Ishikawa (cell line): ENCODE measurements at regions not wholly inside any gene's neighbourhood (a gene's known extent, or its start where the extent isn't known, plus 50 kb on each side); places are given as distances from the start of the nearest gene placed in this dataset.

ENCODE experiments used
- CEBPB ChIP-seq: IDR thresholded peaks from 2 replicates; pipeline ENCODE4 v1.6.1; 2012
- CREB1 ChIP-seq: IDR thresholded peaks from 2 replicates; pipeline ENCODE4 v1.6.1; 2012; ENCODE audit warnings: low read depth
- EGR1 ChIP-seq: IDR thresholded peaks from 2 replicates; pipeline ENCODE4 v1.6.1; 2012
- EP300 ChIP-seq: IDR thresholded peaks from 2 replicates; pipeline ENCODE4 v1.6.1; 2012; ENCODE audit warnings: borderline replicate concordance
- FOXM1 ChIP-seq: IDR thresholded peaks from 2 replicates; pipeline ENCODE4 v1.6.1; 2012; ENCODE audit warnings: low read depth, borderline replicate concordance
- NFIC ChIP-seq: IDR thresholded peaks from 2 replicates; pipeline ENCODE4 v1.6.1; 2012
- RAD21 ChIP-seq: IDR thresholded peaks from 2 replicates; pipeline ENCODE4 v1.6.1; 2012; ENCODE audit warnings: low read depth
- TAF1 ChIP-seq: IDR thresholded peaks from 2 replicates; pipeline ENCODE4 v1.6.1; 2012; ENCODE audit warnings: low read depth, mild to moderate bottlenecking
- TCF12 ChIP-seq: IDR thresholded peaks from 2 replicates; pipeline ENCODE4 v1.6.1; 2012; ENCODE audit warnings: low read depth
- TEAD4 ChIP-seq: IDR thresholded peaks from 2 replicates; pipeline ENCODE4 v1.6.1; 2012
- USF1 ChIP-seq: IDR thresholded peaks from 2 replicates; pipeline ENCODE4 v1.6.1; 2012
- YY1 ChIP-seq: IDR thresholded peaks from 2 replicates; pipeline ENCODE4 v1.6.1; 2012; ENCODE audit warnings: low read depth
- ZBTB7A ChIP-seq: IDR thresholded peaks from 2 replicates; pipeline ENCODE4 v1.6.1; 2012; ENCODE audit warnings: low read depth
- TF ChIP-seq, protein P1 (sequence below): IDR thresholded peaks from 2 replicates; pipeline ENCODE4 v1.6.1; 2012; ENCODE audit warnings: low read depth, mild to moderate bottlenecking
- TF ChIP-seq, protein P2 (sequence below): IDR thresholded peaks from 2 replicates; pipeline ENCODE4 v1.6.1; 2012

GRCh38 chrX:119996600-119997524, 53.3 kb upstream of the NKAP start:
- no peak for TF ChIP-seq CREB1
- TF ChIP-seq TEAD4, result no peak
- TF ChIP-seq, protein P1, sequence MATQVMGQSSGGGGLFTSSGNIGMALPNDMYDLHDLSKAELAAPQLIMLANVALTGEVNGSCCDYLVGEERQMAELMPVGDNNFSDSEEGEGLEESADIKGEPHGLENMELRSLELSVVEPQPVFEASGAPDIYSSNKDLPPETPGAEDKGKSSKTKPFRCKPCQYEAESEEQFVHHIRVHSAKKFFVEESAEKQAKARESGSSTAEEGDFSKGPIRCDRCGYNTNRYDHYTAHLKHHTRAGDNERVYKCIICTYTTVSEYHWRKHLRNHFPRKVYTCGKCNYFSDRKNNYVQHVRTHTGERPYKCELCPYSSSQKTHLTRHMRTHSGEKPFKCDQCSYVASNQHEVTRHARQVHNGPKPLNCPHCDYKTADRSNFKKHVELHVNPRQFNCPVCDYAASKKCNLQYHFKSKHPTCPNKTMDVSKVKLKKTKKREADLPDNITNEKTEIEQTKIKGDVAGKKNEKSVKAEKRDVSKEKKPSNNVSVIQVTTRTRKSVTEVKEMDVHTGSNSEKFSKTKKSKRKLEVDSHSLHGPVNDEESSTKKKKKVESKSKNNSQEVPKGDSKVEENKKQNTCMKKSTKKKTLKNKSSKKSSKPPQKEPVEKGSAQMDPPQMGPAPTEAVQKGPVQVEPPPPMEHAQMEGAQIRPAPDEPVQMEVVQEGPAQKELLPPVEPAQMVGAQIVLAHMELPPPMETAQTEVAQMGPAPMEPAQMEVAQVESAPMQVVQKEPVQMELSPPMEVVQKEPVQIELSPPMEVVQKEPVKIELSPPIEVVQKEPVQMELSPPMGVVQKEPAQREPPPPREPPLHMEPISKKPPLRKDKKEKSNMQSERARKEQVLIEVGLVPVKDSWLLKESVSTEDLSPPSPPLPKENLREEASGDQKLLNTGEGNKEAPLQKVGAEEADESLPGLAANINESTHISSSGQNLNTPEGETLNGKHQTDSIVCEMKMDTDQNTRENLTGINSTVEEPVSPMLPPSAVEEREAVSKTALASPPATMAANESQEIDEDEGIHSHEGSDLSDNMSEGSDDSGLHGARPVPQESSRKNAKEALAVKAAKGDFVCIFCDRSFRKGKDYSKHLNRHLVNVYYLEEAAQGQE, result no peak
- TF ChIP-seq, protein P2, sequence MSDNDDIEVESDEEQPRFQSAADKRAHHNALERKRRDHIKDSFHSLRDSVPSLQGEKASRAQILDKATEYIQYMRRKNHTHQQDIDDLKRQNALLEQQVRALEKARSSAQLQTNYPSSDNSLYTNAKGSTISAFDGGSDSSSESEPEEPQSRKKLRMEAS, result no peak
- no peak for TF ChIP-seq TCF12
- TF ChIP-seq USF1, result no peak
- no peak for TF ChIP-seq FOXM1
- no peak for TF ChIP-seq RAD21
- no peak for TF ChIP-seq NFIC
- no peak for TF ChIP-seq TAF1
- no peak for TF ChIP-seq EP300
- no peak for TF ChIP-seq CEBPB
- TF ChIP-seq ZBTB7A, result no peak
- TF ChIP-seq EGR1, result no peak
- TF ChIP-seq YY1, result no peak

- TF ChIP-seq ZBTB7A (no peak), TCF12 (no peak), CEBPB (no peak), EP300 (no peak), TEAD4 (no peak), TAF1 (no peak), YY1 (no peak)
- TF ChIP-seq, protein P2, result no peak
- TF ChIP-seq, protein P1, result no peak
Measured at GRCh38 chrX:119996069-119996468, 52.5 kb upstream of the NKAP start.
